NOMO-1 treated with dmso at 0.1 percent for 144 hours (cell line): ENCODE measurements at regions not wholly inside any gene's neighbourhood (a gene's known extent, or its start where the extent isn't known, plus 50 kb on each side); places are given as distances from the start of the nearest gene placed in this dataset.
"Not testable (repeated sequence)": the region's sequence is repeated elsewhere in the genome, so short reads cannot be mapped to it uniquely, and the experiment has no call there.

ENCODE experiments used
- DNase-seq: peaks from one replicate; lab custom pipeline; 2025; ENCODE audit not compliant: unreplicated experiment; lab: John Stamatoyannopoulos, UW

DNA sequence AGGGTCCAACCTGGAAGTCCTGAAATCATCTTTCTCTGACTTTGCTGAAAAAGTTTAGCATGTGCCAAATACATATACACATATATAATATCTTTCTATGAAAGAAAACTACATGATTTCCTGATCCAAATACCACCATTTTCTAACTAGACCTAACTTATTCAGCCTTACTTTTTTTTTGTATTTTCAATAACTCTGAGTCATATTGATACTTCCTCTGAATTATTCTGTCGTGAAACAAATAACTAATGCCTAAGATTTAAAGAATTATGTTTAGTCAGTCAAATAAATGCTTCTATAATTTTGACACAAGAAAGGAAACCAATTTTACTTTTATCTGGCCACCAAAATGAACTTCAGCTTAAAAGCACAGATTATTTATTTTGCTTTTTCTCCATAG, 760.2 kb upstream of the GBE1 start:
- DNase-seq = no peak

DNA sequence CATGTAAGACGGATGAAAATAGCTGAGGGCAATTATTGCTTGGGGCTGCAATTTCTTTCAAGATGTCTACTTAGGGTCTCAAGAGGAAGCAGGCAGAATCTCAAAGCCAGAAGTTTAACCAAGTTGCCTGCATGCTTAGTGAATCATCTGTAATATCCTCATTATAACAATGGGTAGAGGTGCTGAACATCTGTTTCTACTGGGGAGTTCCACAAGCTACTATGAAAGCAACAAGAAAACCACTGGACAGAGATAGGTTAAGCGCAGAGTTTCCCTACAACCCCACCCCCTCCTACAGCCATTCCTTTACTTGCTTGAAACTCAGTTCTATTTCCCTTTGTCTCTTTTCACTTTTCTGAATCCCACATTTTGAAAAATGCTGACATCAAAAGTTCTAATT, 759.4 kb upstream of the GBE1 start:
- no peak for DNase-seq

GRCh38 chr3:82509951-82510603, 748.6 kb upstream of the GBE1 start:
- DNase-seq = no peak

GRCh38 chr3:82509106-82509842, 747.8 kb upstream of the GBE1 start:
- no peak for DNase-seq

DNA sequence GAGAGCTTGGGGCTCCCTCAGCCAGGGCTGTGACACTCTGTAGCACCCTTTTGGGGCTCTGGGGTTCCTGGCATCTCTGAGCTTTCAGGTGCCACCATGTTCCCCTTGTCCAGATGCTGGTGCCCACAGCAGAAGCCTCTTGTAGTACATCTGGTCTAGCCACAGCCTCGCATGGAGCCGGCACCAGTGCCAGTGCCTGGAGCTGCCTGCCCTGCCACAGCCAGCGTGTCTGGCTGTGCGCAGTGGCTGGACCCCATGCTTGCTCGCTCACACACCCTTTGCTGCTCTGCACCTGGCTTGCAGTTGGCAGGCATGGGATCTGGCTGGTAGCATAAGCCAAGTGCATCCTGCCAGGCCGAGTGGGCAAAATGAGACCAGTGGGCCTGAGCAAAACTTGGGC, 744.8 kb upstream of the GBE1 start:
- no peak for DNase-seq

DNA sequence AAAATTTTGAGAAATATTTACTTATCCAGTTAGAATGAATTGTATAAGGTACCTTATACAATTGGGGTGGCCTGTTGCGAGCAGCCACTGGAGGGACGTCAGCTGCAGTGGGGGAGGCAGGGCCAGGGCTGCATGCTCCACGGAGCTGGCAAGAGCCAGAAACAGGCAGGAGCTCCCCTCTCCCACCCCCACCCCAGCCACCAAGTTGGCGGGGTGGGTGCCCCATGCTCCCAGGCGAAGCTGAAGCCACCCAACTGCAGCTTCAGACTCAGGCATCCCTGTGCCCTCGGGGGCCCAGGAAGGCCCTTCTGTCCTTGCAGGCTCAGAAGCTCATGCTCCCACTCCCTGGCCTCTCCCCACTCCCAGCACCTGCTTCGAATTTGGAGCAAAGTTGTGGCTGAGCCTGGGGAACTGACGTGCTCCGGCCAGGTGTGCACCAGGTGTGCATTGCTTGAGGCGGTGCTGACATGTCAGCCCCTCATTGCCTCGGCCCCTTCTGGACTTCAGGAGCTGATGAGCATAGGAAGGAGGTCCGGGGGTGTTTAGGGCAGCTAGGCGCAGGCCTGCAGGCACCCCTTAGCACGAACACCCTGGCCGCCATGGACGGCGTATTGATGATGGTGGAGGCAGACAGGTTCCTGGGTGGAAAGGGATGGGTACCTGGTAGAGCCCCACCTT, 743.8 kb upstream of the GBE1 start:
- DNase-seq = no peak

DNA sequence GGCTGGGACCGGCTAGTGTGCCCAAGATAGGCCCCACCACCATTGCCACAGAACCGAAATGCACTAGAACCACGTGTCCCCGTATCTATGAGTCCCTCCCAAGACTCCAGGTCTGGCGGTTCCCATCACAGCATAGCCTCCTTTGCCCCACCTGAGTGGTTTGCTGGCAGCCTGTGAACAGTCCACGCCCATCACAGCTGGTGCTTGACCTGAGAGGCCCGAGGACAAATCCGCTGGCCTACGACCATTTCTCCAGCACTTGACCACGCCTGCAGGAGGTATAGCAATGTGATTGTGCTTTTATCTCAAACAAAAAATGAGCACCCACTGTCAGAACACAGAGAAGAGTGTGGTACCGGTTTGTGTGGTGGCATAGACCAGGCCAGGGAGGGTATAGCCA, 736.7 kb upstream of the GBE1 start:
- no peak for DNase-seq

DNA sequence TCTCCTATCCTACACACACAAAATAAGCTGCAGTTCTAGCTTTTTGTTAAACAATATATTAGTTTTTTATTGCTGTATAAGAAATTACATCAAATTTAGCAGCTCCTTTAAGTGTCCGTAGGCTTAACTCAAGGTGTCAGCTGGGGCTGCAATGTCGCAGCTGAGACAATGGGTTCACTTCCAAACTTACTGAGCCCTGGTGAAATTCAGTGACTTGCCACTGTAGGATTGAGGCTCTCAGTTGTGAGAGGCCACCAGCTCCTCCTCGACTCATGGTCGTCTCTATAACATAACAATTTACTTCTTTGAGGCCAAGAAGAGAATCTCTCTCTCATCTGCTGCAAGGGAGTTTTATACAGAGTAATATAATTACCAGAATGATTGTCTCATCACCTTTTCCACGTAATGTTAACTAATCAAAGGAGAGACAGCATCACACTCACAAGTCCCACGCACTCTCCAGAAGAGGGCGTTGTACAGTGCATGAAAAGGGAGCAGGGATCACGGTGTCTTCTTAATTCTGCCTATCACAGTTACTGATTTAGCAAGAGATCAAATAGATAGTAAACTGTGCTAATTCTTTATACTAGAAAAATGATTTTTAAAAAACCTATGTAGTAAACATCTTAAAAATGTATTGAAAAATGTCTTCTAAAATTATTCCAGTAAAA, 735.6 kb upstream of the GBE1 start:
- no peak for DNase-seq

- DNase-seq = no peak
These were observed 734.2 kb upstream of the GBE1 start for GRCh38 chr3:82495655-82496054.

DNA sequence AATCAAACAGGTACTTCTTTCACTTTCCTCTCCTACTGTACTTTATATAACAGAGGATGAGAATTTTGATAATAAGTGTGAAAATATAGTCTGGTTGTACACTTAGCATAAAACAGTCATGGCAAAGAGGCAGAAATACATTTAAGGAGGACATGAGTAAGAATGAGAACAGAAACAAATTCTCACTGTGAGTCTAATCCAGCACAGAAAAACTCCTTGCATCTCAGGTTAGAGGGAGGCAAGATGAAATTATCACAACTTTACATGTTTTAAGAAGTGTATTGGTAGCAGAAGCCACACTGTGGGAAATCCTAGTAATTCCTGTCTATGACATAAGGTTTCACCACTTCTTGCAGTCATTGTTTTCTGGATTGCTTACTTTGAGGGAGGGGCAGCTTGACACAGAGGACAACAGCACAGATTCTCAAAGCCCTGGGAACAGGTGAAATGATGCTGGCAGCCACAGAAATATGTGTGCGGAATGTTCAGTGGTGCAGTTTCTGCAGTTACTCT, 733.6 kb upstream of the GBE1 start:
- no peak for DNase-seq

DNA sequence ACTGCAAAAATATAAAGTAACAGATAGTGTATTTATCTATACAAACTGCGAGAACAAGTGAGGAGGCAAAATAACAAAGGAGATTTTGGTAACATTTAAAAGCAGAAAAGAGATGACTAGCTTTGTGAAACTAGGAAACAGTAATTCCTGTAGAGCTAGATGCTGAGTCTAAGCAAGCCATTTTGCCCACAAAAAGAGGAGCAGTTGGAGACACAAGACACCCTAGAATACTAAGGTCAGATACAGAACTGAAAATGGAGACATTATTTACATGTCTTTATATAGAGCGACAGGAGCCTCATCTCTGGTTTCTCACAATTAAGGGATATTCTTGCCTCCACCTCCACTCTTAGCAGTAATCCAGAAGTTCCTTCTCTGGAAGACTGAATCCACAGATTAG, 732.4 kb upstream of the GBE1 start:
- no peak for DNase-seq

DNA sequence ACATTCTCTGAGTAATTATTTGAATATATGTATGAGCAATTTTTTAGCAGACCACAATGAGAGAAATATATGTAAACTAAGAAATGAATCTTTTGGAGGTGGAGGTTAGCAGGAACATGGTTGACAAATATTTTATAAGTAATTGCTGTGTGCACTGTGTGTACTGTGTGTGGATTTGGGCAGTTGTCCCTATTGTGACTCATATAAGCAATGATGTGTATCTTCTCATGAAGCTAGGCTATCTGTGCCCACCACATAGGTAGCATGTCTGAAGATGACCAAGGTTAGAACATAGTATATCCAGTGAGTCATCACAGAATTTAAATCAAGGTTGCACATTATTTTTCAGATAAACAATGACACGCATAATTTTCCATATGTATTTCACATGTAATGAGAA, 713.9 kb upstream of the GBE1 start:
- no peak for DNase-seq

GRCh38 chr3:82474711-82475110, 713.3 kb upstream of the GBE1 start:
- DNase-seq = no peak

- no peak for DNase-seq
These were observed 712.6 kb upstream of the GBE1 start for GRCh38 chr3:82473864-82474541.

DNA sequence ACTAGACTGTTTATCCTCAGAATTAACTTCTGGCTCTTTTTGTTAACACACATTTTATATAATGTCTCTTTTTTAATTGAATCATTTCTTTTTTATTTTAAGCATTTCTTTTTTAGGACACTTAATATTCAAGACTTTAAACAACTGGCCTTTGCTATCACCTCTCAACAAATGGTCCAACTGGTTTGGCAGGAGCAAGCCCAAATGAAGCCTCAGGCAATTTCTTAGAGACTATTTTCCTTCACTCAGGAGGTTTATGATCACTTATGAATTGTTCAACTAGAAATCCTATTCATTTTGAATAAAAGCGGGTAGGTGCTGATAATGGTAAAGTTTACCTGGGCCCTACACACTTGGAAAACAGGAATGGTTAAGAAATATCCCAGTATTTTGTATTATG, 705.6 kb upstream of the GBE1 start:
- DNase-seq = no peak

GRCh38 chr3:82462977-82463376, 701.5 kb upstream of the GBE1 start:
- no peak for DNase-seq

DNA sequence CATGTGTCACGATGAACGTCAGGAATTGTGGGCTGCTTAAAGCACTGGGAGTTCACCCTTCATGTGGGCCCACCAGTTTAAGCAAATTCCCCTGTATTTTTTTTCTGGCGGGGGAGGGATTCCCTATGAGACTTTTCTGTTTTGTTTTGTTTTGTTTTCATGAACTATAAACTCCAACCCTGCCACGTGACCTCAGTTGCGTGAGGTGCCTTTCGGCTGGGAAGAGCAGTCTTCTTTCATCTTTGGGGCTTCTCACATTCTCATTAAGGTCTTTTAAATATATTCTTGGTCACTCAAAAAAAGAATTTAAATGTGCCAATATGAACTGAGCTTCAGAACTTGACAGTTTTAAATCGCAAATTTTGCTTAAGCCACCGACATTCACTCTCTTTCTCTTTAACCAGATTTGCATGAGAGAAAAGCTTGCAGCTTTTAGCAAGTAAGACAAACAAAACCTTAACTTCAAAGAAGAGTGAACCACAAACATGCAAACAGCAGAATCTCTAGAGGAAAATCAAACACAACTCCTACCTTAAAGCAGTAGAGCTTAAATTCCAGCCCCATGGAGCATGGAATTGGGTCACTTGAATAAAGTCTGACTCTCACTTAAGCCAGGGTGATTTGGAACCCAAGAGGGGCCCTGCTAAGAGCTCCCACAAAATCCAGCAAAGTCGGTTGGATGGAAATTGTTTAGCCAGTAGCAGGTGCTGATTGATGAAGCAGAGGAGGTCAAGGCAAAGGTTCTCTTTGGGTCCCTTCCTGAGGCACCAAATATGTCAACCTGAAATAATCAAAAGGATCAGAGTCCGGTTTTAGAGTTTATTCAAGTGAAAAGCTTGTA, 699.8 kb upstream of the GBE1 start:
- DNase-seq = no peak

DNA sequence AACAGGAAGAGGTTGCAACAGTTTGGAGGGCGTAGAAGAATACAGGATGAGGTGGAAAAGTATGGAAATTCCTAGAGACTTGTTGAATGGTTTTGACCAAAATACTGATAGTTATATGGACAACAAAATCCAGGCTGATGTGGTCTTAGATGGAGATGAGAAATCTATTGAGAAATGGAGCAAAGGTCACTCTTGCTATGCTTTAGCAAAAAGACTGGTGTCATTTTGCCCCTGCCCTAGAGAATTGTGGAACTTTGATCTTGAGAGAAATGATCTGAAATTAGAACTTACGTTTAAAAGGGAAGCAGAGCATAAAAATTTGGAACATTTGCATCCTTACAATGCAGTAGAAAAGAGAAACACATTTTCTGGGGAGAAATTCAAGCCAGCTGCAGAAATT, 686.9 kb upstream of the GBE1 start:
- DNase-seq = no peak

DNA sequence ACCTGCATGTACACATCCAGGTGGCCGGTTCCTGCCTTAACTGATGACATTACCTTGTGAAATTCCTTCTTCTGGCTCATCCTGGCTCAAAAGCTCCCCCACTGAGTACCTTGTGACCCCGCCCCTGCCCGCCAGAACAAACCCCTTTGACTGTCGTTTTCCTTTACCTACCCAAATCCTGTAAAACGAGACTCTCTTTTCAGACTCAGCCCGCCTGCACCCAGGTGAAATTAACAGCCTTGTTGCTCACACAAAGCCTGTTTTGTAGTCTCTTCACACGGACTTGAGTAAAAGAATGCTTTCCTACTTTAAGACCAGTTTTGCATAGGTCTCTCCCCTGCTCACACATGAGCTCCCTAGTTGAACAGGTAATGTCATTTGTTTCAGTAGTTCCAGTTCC, 667.4 kb upstream of the GBE1 start:
- DNase-seq = not testable (repeated sequence)

- DNase-seq = no peak
These were observed 662.5 kb upstream of the GBE1 start for GRCh38 chr3:82424031-82424339.
